T47D (cell line): ENCODE measurements at regions not wholly inside any gene's neighbourhood (a gene's known extent, or its start where the extent isn't known, plus 50 kb on each side); places are given as distances from the start of the nearest gene placed in this dataset.
A peak's percentile ranks its signal among the peaks of the same experiment; 100 is the strongest.

Experiments used
- DNase-seq, 2 experiments: peaks; one replicate each; pipeline versions ENCODE4 v3.0.0 to v3.0.0-alpha.2; 2011 to 2012; ENCODE audit warnings: low read depth in 1 of 2, low spot score in 1 of 2
- JUND ChIP-seq: IDR thresholded peaks from 2 replicates; pipeline ENCODE4 v1.6.1; 2012; ENCODE audit warnings: low read depth
- in situ Hi-C: cut with HindIII; loops from 2 replicates; pipeline ENCODE4 v1.10.0; 2016; ENCODE audit warnings: low sequenced_read_pairs, low pct_unique_long_range_greater_than_20kb

GRCh38 chr2:79219383-79219988, 59.9 kb upstream of the REG3A start:
- peak; percentile 17 to 64 for DNase-seq
- in situ Hi-C loops = no loop called here
- no peak for TF ChIP-seq JUND

DNA sequence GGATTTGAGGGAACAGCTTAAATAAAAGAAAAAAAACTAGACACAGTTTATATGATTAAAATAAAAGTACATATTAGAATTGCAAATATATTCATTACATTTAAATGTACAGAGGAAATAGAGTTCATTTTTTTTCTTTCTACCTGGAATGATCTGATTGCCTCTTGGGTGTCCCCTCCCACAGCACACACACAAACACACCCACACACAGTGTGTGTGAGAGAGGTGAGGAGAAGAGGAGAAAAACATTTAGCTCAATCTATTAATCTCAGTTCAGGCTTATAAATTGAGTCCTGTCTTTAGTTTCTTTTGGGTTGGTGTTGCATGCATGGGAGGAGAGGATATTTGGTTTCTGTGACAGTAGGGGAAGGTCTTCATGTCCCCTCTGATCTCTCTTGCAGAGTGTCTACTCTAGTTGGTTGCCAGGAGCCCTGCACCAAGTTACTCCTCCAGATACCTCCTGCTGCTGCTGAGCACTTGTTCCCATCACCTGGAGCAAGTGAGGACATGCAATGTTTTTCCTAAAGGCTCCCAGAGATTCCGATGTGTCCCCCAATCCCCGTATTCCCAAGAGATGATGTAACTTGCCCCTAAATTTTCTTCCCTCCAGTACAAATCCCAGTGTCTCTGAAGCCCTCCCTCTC, 50.8 kb upstream of the REG3A start:
- no peak for TF ChIP-seq JUND
- no peak for DNase-seq
- in situ Hi-C loops = no loop called here
